GM12875 (cell line): ENCODE measurements at regions not wholly inside any gene's neighbourhood (a gene's known extent, or its start where the extent isn't known, plus 50 kb on each side); places are given as distances from the start of the nearest gene placed in this dataset.
"Not testable (repeated sequence)": the region's sequence is repeated elsewhere in the genome, so short reads cannot be mapped to it uniquely, and the experiment has no call there.

Experiments used
- H3K4me3 ChIP-seq: one replicate; pipeline ENCODE4 v1.5.1; 2011; ENCODE audit warnings: low read depth, low read length, control low read depth
- CTCF ChIP-seq: IDR thresholded peaks from 2 replicates; pipeline ENCODE4 v1.5.1; 2011; ENCODE audit warnings: low read depth, mild to moderate bottlenecking, control low read depth, inconsistent platforms, low read length, moderate library complexity, borderline replicate concordance; ENCODE audit not compliant: insufficient read depth

- no peak for TF ChIP-seq CTCF
- no peak overlapping the region for H3K4me3 ChIP-seq
Measured at GRCh38 chr1:221279146-221279545, 399.9 kb downstream of the HLX start.

- no peak overlapping the region for H3K4me3 ChIP-seq
- TF ChIP-seq CTCF: no peak
Measured at GRCh38 chr1:221283532-221283931, 404.3 kb downstream of the HLX start.

- no peak for TF ChIP-seq CTCF
- no peak overlapping the region for H3K4me3 ChIP-seq
Measured at GRCh38 chr1:221284028-221284427, 404.8 kb downstream of the HLX start.

GRCh38 chr1:221284991-221285390 lies 405.7 kb downstream of the HLX start:
- not testable (repeated sequence) for H3K4me3 ChIP-seq

- H3K4me3 ChIP-seq: not testable (repeated sequence)
Measured at GRCh38 chr1:221285458-221286210, 406.4 kb downstream of the HLX start.

GRCh38 chr1:221286399-221286798 lies 407.2 kb downstream of the HLX start:
- no peak for TF ChIP-seq CTCF
- H3K4me3 ChIP-seq: no peak overlapping the region

GRCh38 chr1:221289103-221289502 lies 409.9 kb downstream of the HLX start:
- TF ChIP-seq CTCF: no peak
- no peak overlapping the region for H3K4me3 ChIP-seq

- no peak for TF ChIP-seq CTCF
- H3K4me3 ChIP-seq: no peak overlapping the region
Measured at GRCh38 chr1:221290669-221291068, 411.4 kb downstream of the HLX start.
